ENCODE measurements at regions not wholly inside any gene's neighbourhood (a gene's known extent, or its start where the extent isn't known, plus 50 kb on each side); places are given as distances from the start of the nearest gene placed in this dataset.
"Not testable (repeated sequence)": the region's sequence is repeated elsewhere in the genome, so short reads cannot be mapped to it uniquely, and the experiment has no call there.

- Histone ChIP-seq H4K20me1 (ENCODE audit: insufficient read depth, low read depth, low read length) (no peaks in the 10 kb centered on the region), H3K36me3 (ENCODE audit: insufficient read depth, low read length) (no peaks in the 10 kb centered on the region), H2AFZ (ENCODE audit: low read length) (no peak overlapping the region), H3K79me2 (ENCODE audit: low read length) (no peaks in the 10 kb centered on the region), H3K9me3 (ENCODE audit: low read length) (no peaks in the 10 kb centered on the region), H3K4me2 (ENCODE audit: low read depth, low read length, poor library complexity, severe bottlenecking) (no peak overlapping the region), H3K4me3 (ENCODE audit: low read length) (no peak overlapping the region), H3K9ac (ENCODE audit: low read length) (no peak overlapping the region), H3K9me2 (replicated peaks; ENCODE audit: insufficient read depth, low read length) (no peaks in the 10 kb centered on the region), H3K4me1 (ENCODE audit: low read length) (no peaks in the 10 kb centered on the region), H3K27me3 (ENCODE audit: low read length) (no peaks in the 10 kb centered on the region), H3K27ac (ENCODE audit: low read length) (no peak overlapping the region)
- DNase-seq, result no peak
These were observed 106.2 kb upstream of the GPR141 start for GRCh38 chr7:37577412-37577811.

- no peak overlapping the region for H3K4me2 ChIP-seq (ENCODE audit: low read depth, low read length, poor library complexity, severe bottlenecking)
These were observed 105.7 kb upstream of the GPR141 start for GRCh38 chr7:37577901-37578300.

GRCh38 chr7:37578350-37578749, 105.2 kb upstream of the GPR141 start:
- H3K79me2 ChIP-seq (ENCODE audit: low read length), result no peaks in the 10 kb centered on the region
- H4K20me1 ChIP-seq (ENCODE audit: insufficient read depth, low read depth, low read length), result no peaks in the 10 kb centered on the region
- no peak overlapping the region for H2AFZ ChIP-seq (ENCODE audit: low read length)
- H3K9me3 ChIP-seq (ENCODE audit: low read length), result no peaks in the 10 kb centered on the region
- no peaks in the 10 kb centered on the region for H3K27me3 ChIP-seq (ENCODE audit: low read length)
- no peaks in the 10 kb centered on the region for H3K36me3 ChIP-seq (ENCODE audit: insufficient read depth, low read length)
- no peak overlapping the region for H3K9ac ChIP-seq (ENCODE audit: low read length)
- H3K4me2 ChIP-seq (ENCODE audit: low read depth, low read length, poor library complexity, severe bottlenecking), result no peak overlapping the region
- no peaks in the 10 kb centered on the region for H3K4me1 ChIP-seq (ENCODE audit: low read length)
- H3K4me3 ChIP-seq (ENCODE audit: low read length), result no peak overlapping the region
- DNase-seq, result no peak
- H3K9me2 ChIP-seq (replicated peaks; ENCODE audit: insufficient read depth, low read length), result no peaks in the 10 kb centered on the region
- no peak overlapping the region for H3K27ac ChIP-seq (ENCODE audit: low read length)

More at GRCh38 chr7:37577901-37578300, 105.7 kb upstream of the GPR141 start:
- H3K4me1 ChIP-seq (ENCODE audit: low read length), result no peaks in the 10 kb centered on the region
- H3K27me3 ChIP-seq (ENCODE audit: low read length), result no peaks in the 10 kb centered on the region
- no peaks in the 10 kb centered on the region for H3K9me2 ChIP-seq (replicated peaks; ENCODE audit: insufficient read depth, low read length)
- H3K79me2 ChIP-seq (ENCODE audit: low read length), result no peaks in the 10 kb centered on the region
- no peaks in the 10 kb centered on the region for H3K9me3 ChIP-seq (ENCODE audit: low read length)
- no peak overlapping the region for H3K4me3 ChIP-seq (ENCODE audit: low read length)
- no peaks in the 10 kb centered on the region for H4K20me1 ChIP-seq (ENCODE audit: insufficient read depth, low read depth, low read length)
- H2AFZ ChIP-seq (ENCODE audit: low read length), result no peak overlapping the region
- H3K36me3 ChIP-seq (ENCODE audit: insufficient read depth, low read length), result no peaks in the 10 kb centered on the region
- H3K27ac ChIP-seq (ENCODE audit: low read length), result no peak overlapping the region
- H3K9ac ChIP-seq (ENCODE audit: low read length), result no peak overlapping the region
- DNase-seq, result no peak

- Histone ChIP-seq H3K4me3 (ENCODE audit: low read length) (no peak overlapping the region), H3K27me3 (ENCODE audit: low read length) (no peaks in the 10 kb centered on the region), H3K9me2 (replicated peaks; ENCODE audit: insufficient read depth, low read length) (no peaks in the 10 kb centered on the region), H4K20me1 (ENCODE audit: insufficient read depth, low read depth, low read length) (no peaks in the 10 kb centered on the region), H3K36me3 (ENCODE audit: insufficient read depth, low read length) (no peaks in the 10 kb centered on the region), H3K9me3 (ENCODE audit: low read length) (no peaks in the 10 kb centered on the region), H3K4me2 (ENCODE audit: low read depth, low read length, poor library complexity, severe bottlenecking) (no peak overlapping the region), H3K27ac (ENCODE audit: low read length) (no peak overlapping the region), H3K4me1 (ENCODE audit: low read length) (no peaks in the 10 kb centered on the region), H2AFZ (ENCODE audit: low read length) (no peak overlapping the region), H3K79me2 (ENCODE audit: low read length) (no peaks in the 10 kb centered on the region), H3K9ac (ENCODE audit: low read length) (no peak overlapping the region)
- no peak for DNase-seq
These were observed 103.2 kb upstream of the GPR141 start for GRCh38 chr7:37580376-37580775.

- H3K9ac ChIP-seq (ENCODE audit: low read length); H3K27ac ChIP-seq (ENCODE audit: low read length): not testable (repeated sequence)
These were observed 98.7 kb upstream of the GPR141 start for GRCh38 chr7:37584651-37585463.

GRCh38 chr7:37590824-37591223, 92.7 kb upstream of the GPR141 start:
- Histone ChIP-seq H2AFZ (ENCODE audit: low read length) (no peak overlapping the region), H3K9me3 (ENCODE audit: low read length) (no peaks in the 10 kb centered on the region), H3K4me2 (ENCODE audit: low read depth, low read length, poor library complexity, severe bottlenecking) (no peak overlapping the region), H3K36me3 (ENCODE audit: insufficient read depth, low read length) (no peaks in the 10 kb centered on the region), H3K27me3 (ENCODE audit: low read length) (no peaks in the 10 kb centered on the region), H3K4me3 (ENCODE audit: low read length) (no peak overlapping the region), H3K9me2 (replicated peaks; ENCODE audit: insufficient read depth, low read length) (no peaks in the 10 kb centered on the region), H3K79me2 (ENCODE audit: low read length) (no peaks in the 10 kb centered on the region), H3K4me1 (ENCODE audit: low read length) (no peaks in the 10 kb centered on the region), H4K20me1 (ENCODE audit: insufficient read depth, low read depth, low read length) (no peaks in the 10 kb centered on the region), H3K27ac (ENCODE audit: low read length) (no peak overlapping the region), H3K9ac (ENCODE audit: low read length) (no peak overlapping the region)
- DNase-seq, result no peak

More at GRCh38 chr7:37584651-37585463, 98.7 kb upstream of the GPR141 start:
- H2AFZ ChIP-seq (ENCODE audit: low read length); H3K4me1 ChIP-seq (ENCODE audit: low read length); H3K9me2 ChIP-seq (replicated peaks; ENCODE audit: insufficient read depth, low read length); H3K4me2 ChIP-seq (ENCODE audit: low read depth, low read length, poor library complexity, severe bottlenecking); H3K36me3 ChIP-seq (ENCODE audit: insufficient read depth, low read length); H3K79me2 ChIP-seq (ENCODE audit: low read length); H3K4me3 ChIP-seq (ENCODE audit: low read length); DNase-seq; H4K20me1 ChIP-seq (ENCODE audit: insufficient read depth, low read depth, low read length); H3K9me3 ChIP-seq (ENCODE audit: low read length); H3K27me3 ChIP-seq (ENCODE audit: low read length): not testable (repeated sequence)

- Histone ChIP-seq H3K4me2 (ENCODE audit: low read depth, low read length, poor library complexity, severe bottlenecking) (no peak overlapping the region), H3K27me3 (ENCODE audit: low read length) (no peaks in the 10 kb centered on the region), H3K9ac (ENCODE audit: low read length) (no peak overlapping the region), H2AFZ (ENCODE audit: low read length) (no peak overlapping the region), H3K27ac (ENCODE audit: low read length) (no peak overlapping the region), H4K20me1 (ENCODE audit: insufficient read depth, low read depth, low read length) (no peaks in the 10 kb centered on the region), H3K4me3 (ENCODE audit: low read length) (no peak overlapping the region), H3K4me1 (ENCODE audit: low read length) (no peaks in the 10 kb centered on the region), H3K9me2 (replicated peaks; ENCODE audit: insufficient read depth, low read length) (0 out of 2 replicates have a peak, but pooled peaks cover 2% of the 10 kb centered on the region), H3K79me2 (ENCODE audit: low read length) (no peaks in the 10 kb centered on the region), H3K9me3 (ENCODE audit: low read length) (no peaks in the 10 kb centered on the region), H3K36me3 (ENCODE audit: insufficient read depth, low read length) (no peaks in the 10 kb centered on the region)
- DNase-seq, result no peak
These were observed 91.2 kb upstream of the GPR141 start for GRCh38 chr7:37592366-37592765.

- H3K4me2 ChIP-seq (ENCODE audit: low read depth, low read length, poor library complexity, severe bottlenecking), result no peak overlapping the region
- H4K20me1 ChIP-seq (ENCODE audit: insufficient read depth, low read depth, low read length), result no peaks in the 10 kb centered on the region
- H3K79me2 ChIP-seq (ENCODE audit: low read length), result no peaks in the 10 kb centered on the region
- no peak overlapping the region for H3K27ac ChIP-seq (ENCODE audit: low read length)
- no peak for DNase-seq
- no peak overlapping the region for H3K9ac ChIP-seq (ENCODE audit: low read length)
- no peaks in the 10 kb centered on the region for H3K9me3 ChIP-seq (ENCODE audit: low read length)
- H3K27me3 ChIP-seq (ENCODE audit: low read length), result no peaks in the 10 kb centered on the region
- no peaks in the 10 kb centered on the region for H3K36me3 ChIP-seq (ENCODE audit: insufficient read depth, low read length)
- no peak overlapping the region for H2AFZ ChIP-seq (ENCODE audit: low read length)
- H3K4me1 ChIP-seq (ENCODE audit: low read length), result no peaks in the 10 kb centered on the region
- no peak overlapping the region for H3K4me3 ChIP-seq (ENCODE audit: low read length)
- H3K9me2 ChIP-seq (replicated peaks; ENCODE audit: insufficient read depth, low read length), result 0 out of 2 replicates have a peak, but pooled peaks cover 2% of the 10 kb centered on the region
These were observed 89.0 kb upstream of the GPR141 start for GRCh38 chr7:37594602-37595001.
